Right lobe of liver (tissue), 6 donors: ENCODE measurements at regions not wholly inside any gene's neighbourhood (a gene's known extent, or its start where the extent isn't known, plus 50 kb on each side); places are given as distances from the start of the nearest gene placed in this dataset.

Source experiments
- ATAC-seq, 4 donors: fragments of 200-7000 bp; cut with Tn5 transposase; one replicate each; pipeline ENCODE4 v1.9.1; 2020; ENCODE audit warnings: mild to moderate bottlenecking in 4 of 4, moderate library complexity in 4 of 4
- DNase-seq, 3 donors: peaks; one replicate each; pipeline ENCODE4 v3.0.0-alpha.2; 2020
- H3K27ac ChIP-seq, 3 donors: fragments of 200-600 bp; one replicate each; pipeline ENCODE4 v1.8.0; 2022
- H3K27me3 ChIP-seq, 2 donors: fragments of 200-600 bp; one replicate each; pipeline ENCODE4 v1.8.0; 2022
- H3K36me3 ChIP-seq, 4 donors: fragments of 200-600 bp; sonication (generic) in 1 of 4; one replicate each; pipeline versions ENCODE4 v1.5.1 to v1.8.0; 2017 to 2022; ENCODE audit warnings: control low read depth in 1 of 4
- H3K4me1 ChIP-seq, 4 donors: fragments of 200-600 bp; sonication (generic) in 1 of 4; one replicate each; pipeline versions ENCODE4 v1.5.1 to v1.8.0; 2017 to 2022; ENCODE audit warnings: control low read depth in 1 of 4
- H3K4me3 ChIP-seq, 3 donors: fragments of 200-600 bp; one replicate each; pipeline ENCODE4 v1.8.0; 2022
- H3K9me3 ChIP-seq, 4 donors: fragments of 200-600 bp; sonication (generic) in 1 of 4; one replicate each; pipeline versions ENCODE4 v1.5.1 to v1.8.0; 2017 to 2022; ENCODE audit warnings: control low read depth in 1 of 4
- POLR2A ChIP-seq: fragments of 450-650 bp; IDR thresholded peaks from one replicate; pipeline ENCODE4 v1.6.1; 2017; ENCODE audit warnings: antibody characterized with exemption, mild to moderate bottlenecking
- WGBS: methylation state at CpG from one replicate; pipeline ENCODE4 v1.1.6; 2018; ENCODE audit warnings: low coverage, low lambda C conversion rate; ENCODE audit not compliant: insufficient coverage; ENCODE audit errors: missing lambda C conversion rate; 5-methylcytosine and 5-hydroxymethylcytosine counted together
- intact Hi-C, 2 donors: fragments of 100-400 bp; cut with DNase I; formaldehyde crosslinking; loops; one replicate each; pipeline versions ENCODE4 v1.11.2 to v1.14.1; 2022
- TF ChIP-seq, protein P1 (sequence below), 4 donors: fragments of 200-600 bp in 3 of 4; fragments of 450-650 bp in 1 of 4; IDR thresholded peaks; one replicate each; pipeline versions ENCODE4 v1.5.1 to v1.8.0; 2016 to 2022; ENCODE audit warnings: antibody characterized with exemption in 4 of 4, mild to moderate bottlenecking in 2 of 4
- donor health status: DM: no; HTN: yes; CAD: no.
- donor health status: DM: no; HTN: no; CAD: no.
- donor health status: DM: no; HTN: no; CAD: no.
- donor health status: DM: no; HTN: yes; CAD: no.
- donor health status: DM: no; HTN: yes; CAD: no.

DNA sequence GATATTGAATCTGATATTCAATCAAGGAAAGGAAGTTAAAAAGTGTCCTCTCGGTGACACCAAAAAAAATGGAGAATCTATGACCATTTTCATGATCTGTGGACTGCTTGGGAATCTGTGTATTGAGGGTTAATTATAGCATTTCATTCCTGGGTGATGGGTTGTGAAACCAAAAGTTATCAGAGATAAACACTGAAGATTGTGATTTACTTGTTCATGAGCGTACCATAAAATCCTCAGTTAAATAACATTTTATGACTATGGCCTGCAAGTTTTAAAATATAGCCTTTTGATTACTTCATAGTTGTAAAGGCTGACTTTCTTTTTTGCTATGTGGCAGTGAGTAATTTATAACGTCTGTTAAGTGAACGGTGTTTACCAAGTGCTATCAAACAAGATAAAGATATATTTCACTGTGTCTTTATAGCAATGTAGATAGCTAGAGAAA, 267.9 kb upstream of the SEMA6A start:
- DNase-seq = no peak
- 71% methylated on average over 4 of the region's 4 CpGs for WGBS
- Histone ChIP-seq H3K4me3 (no peak overlapping the region), H3K36me3 (no peaks in the 10 kb centered on the region), H3K4me1 (no peaks in the 10 kb centered on the region), H3K27me3 (no peaks in the 10 kb centered on the region), H3K27ac (no peak overlapping the region), H3K9me3 (no peaks in the 10 kb centered on the region)
- no peak for TF ChIP-seq POLR2A
- TF ChIP-seq, protein P1, sequence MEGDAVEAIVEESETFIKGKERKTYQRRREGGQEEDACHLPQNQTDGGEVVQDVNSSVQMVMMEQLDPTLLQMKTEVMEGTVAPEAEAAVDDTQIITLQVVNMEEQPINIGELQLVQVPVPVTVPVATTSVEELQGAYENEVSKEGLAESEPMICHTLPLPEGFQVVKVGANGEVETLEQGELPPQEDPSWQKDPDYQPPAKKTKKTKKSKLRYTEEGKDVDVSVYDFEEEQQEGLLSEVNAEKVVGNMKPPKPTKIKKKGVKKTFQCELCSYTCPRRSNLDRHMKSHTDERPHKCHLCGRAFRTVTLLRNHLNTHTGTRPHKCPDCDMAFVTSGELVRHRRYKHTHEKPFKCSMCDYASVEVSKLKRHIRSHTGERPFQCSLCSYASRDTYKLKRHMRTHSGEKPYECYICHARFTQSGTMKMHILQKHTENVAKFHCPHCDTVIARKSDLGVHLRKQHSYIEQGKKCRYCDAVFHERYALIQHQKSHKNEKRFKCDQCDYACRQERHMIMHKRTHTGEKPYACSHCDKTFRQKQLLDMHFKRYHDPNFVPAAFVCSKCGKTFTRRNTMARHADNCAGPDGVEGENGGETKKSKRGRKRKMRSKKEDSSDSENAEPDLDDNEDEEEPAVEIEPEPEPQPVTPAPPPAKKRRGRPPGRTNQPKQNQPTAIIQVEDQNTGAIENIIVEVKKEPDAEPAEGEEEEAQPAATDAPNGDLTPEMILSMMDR (IDR thresholded peaks at IDR 0.05) = no peak
- intact Hi-C loops = no loop called here
- no peak for ATAC-seq

GRCh38 chr5:116841734-116842133, 267.1 kb upstream of the SEMA6A start:
- intact Hi-C loops = no loop called here

DNA sequence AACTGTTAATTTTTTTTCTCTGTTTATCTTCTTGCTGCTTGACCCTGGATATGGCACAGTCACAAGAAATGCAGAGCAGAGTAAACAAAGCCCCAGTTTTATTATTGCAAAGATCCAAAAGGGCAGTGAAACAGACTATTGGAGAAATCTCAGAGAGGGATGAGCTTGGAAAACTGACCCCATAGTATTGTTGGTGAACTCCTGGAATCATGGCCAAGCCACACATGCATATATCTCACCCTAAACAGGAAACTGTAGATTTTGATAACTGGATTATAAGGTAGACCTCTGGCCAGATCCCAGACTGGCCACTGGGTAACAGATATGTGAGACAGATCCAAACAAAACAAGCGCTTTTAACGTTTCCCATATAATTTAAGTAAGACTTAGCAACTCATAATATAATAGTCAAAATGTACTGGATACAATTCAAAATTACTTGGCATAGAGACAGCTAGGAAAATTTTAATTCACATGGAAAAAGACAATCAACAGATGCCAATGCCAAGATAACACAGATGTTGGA, 263.5 kb upstream of the SEMA6A start:
- DNase-seq = no peak
- Histone ChIP-seq H3K4me1 (no peaks in the 10 kb centered on the region), H3K4me3 (no peak overlapping the region), H3K27me3 (no peaks in the 10 kb centered on the region), H3K9me3 (no peaks in the 10 kb centered on the region), H3K36me3 (no peaks in the 10 kb centered on the region), H3K27ac (no peak overlapping the region)
- no peak for ATAC-seq
- 33% methylated on average over 2 of the region's 2 CpGs for WGBS
- TF ChIP-seq, protein P1 (IDR thresholded peaks at IDR 0.05) = no peak
- no peak for TF ChIP-seq POLR2A
- intact Hi-C loops = no loop called here

More at GRCh38 chr5:116841734-116842133, 267.1 kb upstream of the SEMA6A start:
- Histone ChIP-seq H3K27ac (no peak overlapping the region), H3K36me3 (no peaks in the 10 kb centered on the region), H3K4me1 (no peaks in the 10 kb centered on the region), H3K27me3 (no peaks in the 10 kb centered on the region), H3K9me3 (no peaks in the 10 kb centered on the region), H3K4me3 (no peak overlapping the region)
- ATAC-seq (no peak), DNase-seq (no peak)
- TF ChIP-seq, protein P1 (IDR thresholded peaks at IDR 0.05) = no peak
- 85% methylated on average over 9 of the region's 11 CpGs for WGBS

DNA sequence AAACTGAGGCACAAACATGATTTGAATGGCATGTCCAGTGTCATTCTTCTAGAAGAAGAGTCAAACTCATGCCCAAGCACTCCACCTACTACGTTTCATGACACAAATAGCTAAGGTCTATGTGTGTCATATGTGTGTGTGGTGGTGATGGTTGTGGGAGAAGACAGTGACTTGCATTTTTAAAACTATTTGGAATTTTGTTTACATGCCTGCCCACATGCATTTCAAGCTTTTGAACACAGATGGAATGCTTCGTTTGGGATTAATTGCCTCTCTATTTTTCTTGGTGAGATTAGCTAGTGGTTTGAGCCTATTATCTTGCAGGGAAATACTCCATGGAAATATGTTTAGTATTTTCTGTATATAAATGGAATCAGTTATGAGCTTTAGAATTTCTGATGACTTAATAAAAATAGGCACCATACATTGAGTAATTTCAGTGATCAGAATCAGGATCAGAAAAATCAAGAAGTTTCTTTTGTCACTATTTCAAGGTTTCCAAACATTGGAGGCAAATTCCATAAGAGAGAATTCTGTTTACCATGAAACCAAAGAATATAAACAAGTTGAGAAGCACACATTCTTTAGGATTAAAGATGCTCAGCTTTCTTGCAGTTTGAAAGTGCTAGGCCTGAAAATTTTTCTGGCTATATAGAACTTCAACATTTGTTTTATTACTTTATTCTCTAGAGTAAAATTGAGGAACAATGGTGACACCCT, 260.3 kb upstream of the SEMA6A start:
- TF ChIP-seq, protein P1 (IDR thresholded peaks at IDR 0.05) = no peak
- TF ChIP-seq POLR2A = no peak
- DNase-seq = no peak
- H3K4me1 ChIP-seq = no peaks in the 10 kb centered on the region
- H3K4me3 ChIP-seq = no peak overlapping the region
- no peaks in the 10 kb centered on the region for H3K27me3 ChIP-seq
- H3K27ac ChIP-seq = no peak overlapping the region
- H3K9me3 ChIP-seq = no peaks in the 10 kb centered on the region
- no peaks in the 10 kb centered on the region for H3K36me3 ChIP-seq
- intact Hi-C loops = no loop called here
- no peak for ATAC-seq
- WGBS = 17% methylated on average over 2 of the region's 2 CpGs
